Breast epithelium (tissue), 4 donors: ENCODE measurements at regions not wholly inside any gene's neighbourhood (a gene's known extent, or its start where the extent isn't known, plus 50 kb on each side); places are given as distances from the start of the nearest gene placed in this dataset.

Experiments
- DNase-seq, 2 donors: peaks; one replicate each; pipeline ENCODE4 v3.0.0-alpha.2; 2019; ENCODE audit warnings: low spot score in 2 of 2
- H3K27ac ChIP-seq, 2 donors: fragments of 200-600 bp; sonication (generic) in 1 of 2; one replicate each; pipeline ENCODE4 v1.5.1; 2016 to 2019; ENCODE audit warnings: mild to moderate bottlenecking in 1 of 2
- H3K27me3 ChIP-seq, 2 donors: fragments of 200-600 bp; sonication (generic) in 1 of 2; one replicate each; pipeline versions ENCODE4 v1.5.1 to v1.6.0; 2017 to 2019; ENCODE audit warnings: control low read depth in 1 of 2, mild to moderate bottlenecking in 1 of 2
- H3K36me3 ChIP-seq: fragments of 200-600 bp; one replicate; pipeline ENCODE4 v1.5.1; 2019
- H3K4me1 ChIP-seq, 2 donors: fragments of 200-600 bp; sonication (generic); one replicate each; pipeline ENCODE4 v1.5.1; 2016 to 2019; ENCODE audit warnings: control low read depth in 1 of 2
- H3K4me3 ChIP-seq, 3 donors: fragments of 200-600 bp; sonication (generic); 1 replicate in 2 of 3; 2 replicates in 1 of 3; pipeline ENCODE4 v1.5.1; 2016 to 2019; ENCODE audit warnings: mild to moderate bottlenecking in 3 of 3, moderate library complexity in 2 of 3
- H3K9me3 ChIP-seq, 2 donors: fragments of 200-600 bp; sonication (generic) in 1 of 2; one replicate each; pipeline ENCODE4 v1.5.1; 2016 to 2019; ENCODE audit warnings: control low read depth in 1 of 2
- POLR2A ChIP-seq: fragments of 450-650 bp; IDR thresholded peaks from one replicate; pipeline ENCODE4 v1.6.1; 2016; ENCODE audit warnings: antibody characterized with exemption, mild to moderate bottlenecking, moderate library complexity
- POLR2AphosphoS5 ChIP-seq, 3 donors: sonication (generic); formaldehyde crosslinking; IDR thresholded peaks; one replicate each; pipeline ENCODE4 v1.6.1; 2017; ENCODE audit warnings: antibody characterized with exemption in 3 of 3
- intact Hi-C: fragments of 100-400 bp; cut with DNase I; formaldehyde crosslinking; loops from one replicate; pipeline ENCODE4 v1.15.1; 2023; ENCODE audit warnings: low total_unique reads
- TF ChIP-seq, protein P1 (sequence below), 3 donors: fragments of 450-650 bp; IDR thresholded peaks; one replicate each; pipeline ENCODE4 v1.5.1; 2016 to 2017; ENCODE audit warnings: antibody characterized with exemption in 3 of 3, mild to moderate bottlenecking in 3 of 3, moderate library complexity in 3 of 3

GRCh38 chr2:16080071-16080470 lies 139.7 kb downstream of the MYCN start:
- Histone ChIP-seq H3K9me3 (no peaks in the 10 kb centered on the region), H3K36me3 (no peaks in the 10 kb centered on the region), H3K27me3 (no peaks in the 10 kb centered on the region), H3K4me3 (no peak overlapping the region), H3K27ac (no peak overlapping the region), H3K4me1 (no peaks in the 10 kb centered on the region)
- intact Hi-C loops: no loop called here
- no peak for TF ChIP-seq POLR2AphosphoS5 (IDR thresholded peaks at IDR 0.05)
- no peak for TF ChIP-seq POLR2A
- TF ChIP-seq, protein P1, sequence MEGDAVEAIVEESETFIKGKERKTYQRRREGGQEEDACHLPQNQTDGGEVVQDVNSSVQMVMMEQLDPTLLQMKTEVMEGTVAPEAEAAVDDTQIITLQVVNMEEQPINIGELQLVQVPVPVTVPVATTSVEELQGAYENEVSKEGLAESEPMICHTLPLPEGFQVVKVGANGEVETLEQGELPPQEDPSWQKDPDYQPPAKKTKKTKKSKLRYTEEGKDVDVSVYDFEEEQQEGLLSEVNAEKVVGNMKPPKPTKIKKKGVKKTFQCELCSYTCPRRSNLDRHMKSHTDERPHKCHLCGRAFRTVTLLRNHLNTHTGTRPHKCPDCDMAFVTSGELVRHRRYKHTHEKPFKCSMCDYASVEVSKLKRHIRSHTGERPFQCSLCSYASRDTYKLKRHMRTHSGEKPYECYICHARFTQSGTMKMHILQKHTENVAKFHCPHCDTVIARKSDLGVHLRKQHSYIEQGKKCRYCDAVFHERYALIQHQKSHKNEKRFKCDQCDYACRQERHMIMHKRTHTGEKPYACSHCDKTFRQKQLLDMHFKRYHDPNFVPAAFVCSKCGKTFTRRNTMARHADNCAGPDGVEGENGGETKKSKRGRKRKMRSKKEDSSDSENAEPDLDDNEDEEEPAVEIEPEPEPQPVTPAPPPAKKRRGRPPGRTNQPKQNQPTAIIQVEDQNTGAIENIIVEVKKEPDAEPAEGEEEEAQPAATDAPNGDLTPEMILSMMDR (IDR thresholded peaks at IDR 0.05): no peak
- no peak for DNase-seq

- H3K4me1 ChIP-seq: no peaks in the 10 kb centered on the region
These were observed 139.3 kb downstream of the MYCN start for GRCh38 chr2:16079637-16080036.

GRCh38 chr2:16077601-16078000 lies 137.3 kb downstream of the MYCN start:
- intact Hi-C loops: no loop called here
- Histone ChIP-seq H3K27ac (no peak overlapping the region), H3K36me3 (no peaks in the 10 kb centered on the region), H3K4me1 (no peaks in the 10 kb centered on the region), H3K4me3 (no peak overlapping the region), H3K9me3 (no peaks in the 10 kb centered on the region), H3K27me3 (no peaks in the 10 kb centered on the region)
- DNase-seq: no peak
- no peak for TF ChIP-seq POLR2AphosphoS5 (IDR thresholded peaks at IDR 0.05)
- TF ChIP-seq POLR2A: no peak
- TF ChIP-seq, protein P1 (IDR thresholded peaks at IDR 0.05): no peak

More at GRCh38 chr2:16079637-16080036, 139.3 kb downstream of the MYCN start:
- Histone ChIP-seq H3K36me3 (no peaks in the 10 kb centered on the region), H3K27me3 (no peaks in the 10 kb centered on the region), H3K4me3 (no peak overlapping the region), H3K9me3 (no peaks in the 10 kb centered on the region), H3K27ac (no peak overlapping the region)
- DNase-seq: no peak
- TF ChIP-seq, protein P1 (IDR thresholded peaks at IDR 0.05): no peak
- no peak for TF ChIP-seq POLR2A
- no peak for TF ChIP-seq POLR2AphosphoS5 (IDR thresholded peaks at IDR 0.05)
- intact Hi-C loops: no loop called here

- no peak overlapping the region for H3K27ac ChIP-seq
- intact Hi-C loops: no loop called here
These were observed 136.6 kb downstream of the MYCN start for GRCh38 chr2:16076911-16077310.

More at GRCh38 chr2:16076911-16077310, 136.6 kb downstream of the MYCN start:
- DNase-seq: no peak
- no peaks in the 10 kb centered on the region for H3K27me3 ChIP-seq
- no peak overlapping the region for H3K4me3 ChIP-seq
- no peaks in the 10 kb centered on the region for H3K9me3 ChIP-seq
- no peak for TF ChIP-seq POLR2AphosphoS5 (IDR thresholded peaks at IDR 0.05)
- no peak for TF ChIP-seq POLR2A
- TF ChIP-seq, protein P1 (IDR thresholded peaks at IDR 0.05): no peak
- H3K4me1 ChIP-seq: no peaks in the 10 kb centered on the region
- H3K36me3 ChIP-seq: no peaks in the 10 kb centered on the region
